Fibroblast of skin of right biceps (primary cell): ENCODE measurements at regions not wholly inside any gene's neighbourhood (a gene's known extent, or its start where the extent isn't known, plus 50 kb on each side); places are given as distances from the start of the nearest gene placed in this dataset.
"Not testable (repeated sequence)": the region's sequence is repeated elsewhere in the genome, so short reads cannot be mapped to it uniquely, and the experiment has no call there.

Source experiments
- DNase-seq: peaks from one replicate; pipeline ENCODE4 v3.0.0-alpha.2; 2013

DNA sequence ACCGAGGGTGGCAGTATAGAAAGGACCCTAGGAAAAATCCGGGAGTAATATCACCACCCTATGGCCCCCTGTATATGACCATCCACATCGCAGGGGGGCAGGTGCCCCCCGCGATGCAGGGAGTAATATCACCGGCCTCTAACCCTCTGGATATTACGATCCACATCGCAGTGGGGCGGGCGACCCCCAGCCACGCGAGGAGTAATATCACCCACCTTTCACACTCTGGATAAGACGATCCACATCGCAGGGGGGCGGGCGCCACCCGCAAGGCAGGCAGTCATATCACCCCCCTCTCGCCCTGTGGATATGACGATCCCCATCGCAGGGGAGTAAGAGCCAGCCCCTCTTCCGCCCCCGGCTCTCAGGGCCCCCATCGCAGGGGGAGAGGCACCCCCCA lies 76.7 kb upstream of the RUBCNL start:
- no peak for DNase-seq

DNA sequence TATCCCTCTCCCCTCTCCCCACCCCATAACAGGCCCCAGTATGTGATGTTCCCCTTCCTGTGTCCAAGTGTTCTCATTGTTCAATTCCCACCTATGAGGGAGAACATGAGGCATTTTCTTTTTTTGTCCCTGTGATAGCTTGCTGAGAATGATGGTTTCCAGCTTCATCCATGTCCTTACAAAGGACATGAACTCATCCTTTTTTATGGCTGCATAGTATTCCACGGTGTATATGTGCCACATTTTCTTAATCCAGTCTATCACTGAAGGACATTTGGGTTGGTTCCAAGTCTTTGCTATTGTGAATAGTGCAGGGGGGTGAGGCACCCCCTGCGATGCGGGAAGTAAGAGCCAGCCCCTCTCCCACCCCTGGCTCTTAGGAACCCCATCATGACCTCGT lies 73.2 kb upstream of the RUBCNL start:
- DNase-seq: not testable (repeated sequence)

DNA sequence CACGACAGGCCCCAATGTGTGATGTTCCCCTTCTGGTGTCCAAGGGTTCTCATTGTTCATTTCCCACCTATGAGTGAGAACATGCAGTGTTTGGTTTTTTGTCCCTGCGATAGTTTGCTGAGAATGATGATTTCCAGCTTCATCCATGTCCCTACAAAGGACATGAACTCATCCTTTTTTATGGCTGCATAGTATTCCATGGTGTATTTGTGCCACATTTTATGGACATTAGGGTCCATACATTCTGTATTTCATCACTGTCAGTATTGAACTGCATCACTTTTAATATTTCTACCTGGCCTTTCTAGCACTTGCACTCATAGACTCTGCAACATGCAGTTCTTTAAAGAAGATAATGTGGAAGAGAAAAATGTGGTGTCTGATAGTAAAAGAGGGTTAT lies 70.2 kb upstream of the RUBCNL start:
- DNase-seq: not testable (repeated sequence)

DNA sequence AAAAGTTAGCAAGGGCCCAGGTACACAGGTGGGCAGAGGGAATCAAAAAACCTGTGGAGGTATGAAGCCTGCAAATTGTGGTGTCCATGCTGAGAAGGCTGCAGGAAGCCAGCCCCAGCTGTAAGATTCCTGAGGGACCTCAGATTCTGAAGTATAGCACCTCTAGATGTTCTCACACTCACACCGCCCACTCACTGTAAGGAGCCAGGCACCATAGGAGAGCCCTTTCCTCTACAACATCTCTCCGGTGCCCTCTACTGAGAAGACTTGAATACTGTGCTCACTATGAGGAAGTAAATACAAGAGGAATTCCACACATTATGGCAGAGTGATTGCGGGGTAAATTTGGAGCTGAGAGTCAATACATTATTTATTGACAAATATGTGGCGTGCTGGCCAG lies 68.9 kb upstream of the RUBCNL start:
- DNase-seq: peak; percentile 69

DNA sequence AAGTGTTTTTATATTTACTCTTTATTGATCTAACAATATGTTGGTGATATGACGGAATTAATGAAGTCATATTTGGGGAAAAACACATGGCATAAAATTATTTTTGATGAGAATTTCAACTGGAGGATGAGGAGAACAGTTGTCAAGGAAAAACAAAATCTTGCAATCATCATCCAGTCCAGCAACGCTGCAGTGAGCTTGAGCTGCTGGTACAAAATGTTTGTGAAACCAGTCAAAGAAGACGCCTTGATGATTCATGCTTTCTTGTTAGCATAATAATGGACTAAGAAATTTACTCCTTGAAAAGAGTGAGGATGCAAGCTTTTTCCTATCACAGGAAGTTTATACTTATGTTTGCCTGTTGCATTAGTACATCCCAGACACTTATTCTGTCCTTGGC lies 64.1 kb upstream of the RUBCNL start:
- not testable (repeated sequence) for DNase-seq

DNA sequence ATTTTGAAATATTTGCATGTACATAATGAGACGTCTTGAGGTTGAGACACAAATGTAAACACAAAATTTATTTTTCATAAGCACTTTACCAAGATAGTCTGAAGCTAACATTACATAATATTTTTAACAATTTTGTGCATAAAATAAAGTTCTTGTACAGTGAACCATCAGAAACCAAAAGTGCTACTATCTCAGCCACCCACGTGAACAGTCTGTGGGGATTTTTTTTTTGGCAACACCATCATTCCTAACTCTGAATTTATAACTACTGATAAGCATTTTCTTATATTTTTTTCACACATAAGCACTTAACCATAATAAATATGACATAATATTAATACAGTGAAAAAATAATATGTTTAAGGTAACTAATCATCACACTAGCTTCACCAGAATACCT lies 62.9 kb upstream of the RUBCNL start:
- DNase-seq: not testable (repeated sequence)

DNA sequence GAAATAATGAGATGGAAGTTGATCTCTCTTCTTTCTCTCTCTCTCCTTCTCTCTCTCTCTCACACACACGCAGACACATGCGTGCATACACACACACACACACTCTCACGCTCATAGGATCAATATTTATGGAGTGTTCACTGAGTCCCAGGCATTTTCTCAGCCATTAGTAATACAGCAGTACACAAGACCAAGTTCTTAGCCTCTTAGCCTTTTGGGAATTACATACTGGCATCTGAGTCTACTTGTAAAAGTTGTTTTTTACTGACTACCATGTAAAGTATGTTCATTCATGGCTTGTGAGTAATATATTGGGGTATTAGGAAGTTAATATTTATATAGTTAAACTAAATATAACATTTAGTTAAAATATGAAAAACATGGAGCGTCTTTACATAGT lies 61.1 kb upstream of the RUBCNL start:
- peak; percentile 64 for DNase-seq

DNA sequence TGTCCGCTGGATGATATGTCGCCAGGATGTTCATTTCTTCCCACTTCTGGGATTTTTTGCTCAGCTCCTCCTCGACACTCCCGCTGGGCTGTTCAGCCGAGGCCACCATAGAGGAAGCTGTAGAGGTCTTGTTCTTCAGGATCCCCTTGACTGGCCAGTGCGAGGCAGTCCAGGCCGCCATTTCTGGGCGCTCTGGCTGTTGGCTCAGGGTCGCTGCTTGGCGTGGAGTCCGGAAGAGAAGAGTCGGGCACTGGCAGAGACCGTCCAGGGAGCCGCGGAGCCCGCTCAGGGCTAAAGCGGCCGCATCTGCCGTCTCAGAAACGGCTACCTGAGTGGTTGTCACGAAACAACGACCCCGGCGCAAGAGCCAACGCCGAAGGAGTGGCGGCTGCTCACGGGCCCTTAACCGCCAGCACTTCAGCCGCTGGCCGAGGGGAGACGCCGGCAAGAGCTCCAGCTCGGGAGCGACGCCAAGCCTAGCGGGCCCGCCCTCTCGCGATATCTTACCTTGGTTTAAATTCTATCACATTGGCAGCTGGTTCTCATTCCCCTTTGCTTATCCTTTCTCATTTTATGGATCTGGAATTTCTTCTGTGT lies 50.9 kb upstream of the RUBCNL start:
- DNase-seq: not testable (repeated sequence)
